Hepatocyte (in vitro differentiated cells): ENCODE measurements at regions not wholly inside any gene's neighbourhood (a gene's known extent, or its start where the extent isn't known, plus 50 kb on each side); places are given as distances from the start of the nearest gene placed in this dataset.

Experiments used
- DNase-seq: peaks from one replicate; pipeline ENCODE4 v3.0.0-alpha.2; 2016; ENCODE audit warnings: low spot score
- H2AFZ ChIP-seq: fragments of 200-600 bp; sonication (generic); 2 replicates; pipeline ENCODE4 v1.6.0; 2016; ENCODE audit warnings: antibody characterized with exemption, mild to moderate bottlenecking
- H3K27ac ChIP-seq: fragments of 200-600 bp; sonication (generic); 2 replicates; pipeline ENCODE4 v1.5.1; 2016; ENCODE audit warnings: mild to moderate bottlenecking
- H3K27me3 ChIP-seq: fragments of 200-600 bp; sonication (generic); 2 replicates; pipeline ENCODE4 v1.6.1; 2016
- H3K36me3 ChIP-seq: fragments of 200-600 bp; sonication (generic); replicated peaks from 2 replicates; pipeline ENCODE4 v1.5.1; 2016; ENCODE audit warnings: low read depth; ENCODE audit not compliant: insufficient read depth
- H3K4me1 ChIP-seq: fragments of 200-600 bp; sonication (generic); 2 replicates; pipeline ENCODE4 v1.5.1; 2016; ENCODE audit warnings: mild to moderate bottlenecking, moderate library complexity; ENCODE audit not compliant: insufficient read depth
- H3K4me2 ChIP-seq: fragments of 200-600 bp; sonication (generic); 2 replicates; pipeline ENCODE4 v1.6.0; 2016
- H3K4me3 ChIP-seq: fragments of 200-600 bp; sonication (generic); 2 replicates; pipeline ENCODE4 v1.5.1; 2016; ENCODE audit warnings: mild to moderate bottlenecking
- H3K79me2 ChIP-seq: fragments of 200-600 bp; sonication (generic); 2 replicates; pipeline ENCODE4 v1.6.0; 2017; ENCODE audit warnings: mild to moderate bottlenecking
- H3K9me2 ChIP-seq: fragments of 200-600 bp; sonication (generic); replicated peaks from 2 replicates; pipeline ENCODE4 v1.6.0; 2017; ENCODE audit warnings: mild to moderate bottlenecking; ENCODE audit not compliant: insufficient read depth
- H3K9me3 ChIP-seq: fragments of 200-600 bp; sonication (generic); 2 replicates; pipeline ENCODE4 v1.5.1; 2016; ENCODE audit warnings: low read depth, mild to moderate bottlenecking
- H4K20me1 ChIP-seq: fragments of 200-600 bp; sonication (generic); 2 replicates; pipeline ENCODE4 v1.6.0; 2016; ENCODE audit warnings: mild to moderate bottlenecking; ENCODE audit not compliant: insufficient read depth, poor library complexity, severe bottlenecking
- CTCF ChIP-seq: fragments of 200-600 bp; sonication (generic); IDR thresholded peaks from 2 replicates; pipeline ENCODE4 v1.5.1; 2016; ENCODE audit warnings: antibody characterized with exemption, mild to moderate bottlenecking; ENCODE audit not compliant: poor library complexity
- EZH2 ChIP-seq: fragments of 200-600 bp; sonication (generic); IDR thresholded peaks from 2 replicates; pipeline ENCODE4 v1.6.1; 2016; ENCODE audit warnings: antibody characterized with exemption, mild to moderate bottlenecking, borderline replicate concordance
- EZH2phosphoT487 ChIP-seq: fragments of 200-600 bp; sonication (generic); IDR thresholded peaks from one replicate; pipeline ENCODE4 v1.6.1; 2018; ENCODE audit warnings: antibody characterized with exemption, mild to moderate bottlenecking, low read depth, moderate library complexity; ENCODE audit not compliant: unreplicated experiment, severe bottlenecking
- WGBS: methylation state at CpG from one replicate; pipeline ENCODE4 v1.1.6; 2016; ENCODE audit warnings: low lambda C conversion rate; ENCODE audit errors: missing lambda C conversion rate; 5-methylcytosine and 5-hydroxymethylcytosine counted together

GRCh38 chr5:128681096-128681495 is 143.1 kb upstream of the FBN2 start:
- DNase-seq: no peak
- Histone ChIP-seq H3K27ac (no peak overlapping the region), H3K4me3 (no peak overlapping the region), H3K4me1 (peaks cover 3% of the 10 kb centered on the region), H3K9me2 (no peaks in the 10 kb centered on the region), H3K9me3 (no peaks in the 10 kb centered on the region), H3K4me2 (no peak overlapping the region), H3K36me3 (no peaks in the 10 kb centered on the region), H3K79me2 (no peaks in the 10 kb centered on the region), H4K20me1 (no peaks in the 10 kb centered on the region), H2AFZ (no peak overlapping the region), H3K27me3 (no peaks in the 10 kb centered on the region)
- TF ChIP-seq EZH2phosphoT487 (no peak), EZH2 (no peak), CTCF (no peak)
- 80% methylated on average over 5 of the region's 5 CpGs for WGBS

- H4K20me1 ChIP-seq: no peaks in the 10 kb centered on the region
- no peaks in the 10 kb centered on the region for H3K9me2 ChIP-seq
- peaks cover 3% of the 10 kb centered on the region for H3K4me1 ChIP-seq
- H3K9me3 ChIP-seq: no peaks in the 10 kb centered on the region
- peak overlapping the region; percentile 11 for H3K4me2 ChIP-seq
- no peak for DNase-seq
- H3K36me3 ChIP-seq: no peaks in the 10 kb centered on the region
- no peak overlapping the region for H3K27ac ChIP-seq
- 32% methylated on average over 7 of the region's 7 CpGs for WGBS
- H3K79me2 ChIP-seq: no peaks in the 10 kb centered on the region
- H3K4me3 ChIP-seq: no peak overlapping the region
- H3K27me3 ChIP-seq: no peaks in the 10 kb centered on the region
- no peak overlapping the region for H2AFZ ChIP-seq
- no peak for TF ChIP-seq CTCF
- TF ChIP-seq EZH2: no peak
These were observed 143.9 kb upstream of the FBN2 start for GRCh38 chr5:128681764-128682592.

GRCh38 chr5:128682669-128683068 is 144.6 kb upstream of the FBN2 start:
- no peak overlapping the region for H3K27ac ChIP-seq
- H3K4me2 ChIP-seq: no peak overlapping the region
- H3K27me3 ChIP-seq: no peaks in the 10 kb centered on the region
- 84% methylated on average over 2 of the region's 2 CpGs for WGBS
- H3K9me3 ChIP-seq: no peaks in the 10 kb centered on the region
- no peaks in the 10 kb centered on the region for H3K79me2 ChIP-seq
- peaks cover 3% of the 10 kb centered on the region for H3K4me1 ChIP-seq
- no peak overlapping the region for H3K4me3 ChIP-seq
- no peak for DNase-seq
- no peaks in the 10 kb centered on the region for H3K9me2 ChIP-seq
- H2AFZ ChIP-seq: no peak overlapping the region
- no peaks in the 10 kb centered on the region for H4K20me1 ChIP-seq
- H3K36me3 ChIP-seq: no peaks in the 10 kb centered on the region
- TF ChIP-seq CTCF (no peak), EZH2 (no peak), EZH2phosphoT487 (no peak)
